CD14-positive monocyte (primary cell): ENCODE measurements at regions not wholly inside any gene's neighbourhood (a gene's known extent, or its start where the extent isn't known, plus 50 kb on each side); places are given as distances from the start of the nearest gene placed in this dataset.

Source experiments
- DNase-seq, 3 donors: peaks; one replicate each; pipeline ENCODE4 v3.0.0-alpha.2; 2011 to 2022
- H2AFZ ChIP-seq: 2 replicates; pipeline ENCODE4 v1.6.0; 2012; ENCODE audit warnings: mild to moderate bottlenecking, low read depth, low read length, inconsistent platforms; ENCODE audit not compliant: insufficient read depth, poor library complexity, severe bottlenecking
- H3K27ac ChIP-seq, 2 donors: 1 replicate in 1 of 2; 2 replicates in 1 of 2; pipeline ENCODE4 v1.5.1; 2012 to 2013; ENCODE audit warnings: low read length in 2 of 2, control low read depth in 1 of 2, inconsistent platforms in 1 of 2, low read depth in 1 of 2, mild to moderate bottlenecking in 1 of 2
- H3K27me3 ChIP-seq, 2 donors: one replicate each; pipeline versions ENCODE4 v1.6.0 to v1.6.1; 2011 to 2013; ENCODE audit warnings: low read length in 2 of 2; ENCODE audit not compliant: control insufficient read depth in 2 of 2, insufficient read depth in 2 of 2
- H3K36me3 ChIP-seq, 2 donors: replicated peaks in 1 of 2; 1 replicate in 1 of 2; 2 replicates in 1 of 2; pipeline versions ENCODE4 v1.5.1 to v1.6.1; 2012 to 2013; ENCODE audit warnings: low read length in 2 of 2, control low read depth in 1 of 2, inconsistent platforms in 1 of 2, mild to moderate bottlenecking in 1 of 2; ENCODE audit not compliant: insufficient read depth in 2 of 2, control insufficient read depth in 1 of 2
- H3K4me1 ChIP-seq, 2 donors: 1 replicate in 1 of 2; 2 replicates in 1 of 2; pipeline versions ENCODE4 v1.5.1 to v1.6.1; 2012 to 2013; ENCODE audit warnings: low read length in 2 of 2, control low read depth in 1 of 2, inconsistent platforms in 1 of 2, mild to moderate bottlenecking in 1 of 2, moderate library complexity in 1 of 2; ENCODE audit not compliant: insufficient read depth in 2 of 2, control insufficient read depth in 1 of 2
- H3K4me2 ChIP-seq: replicated peaks from 2 replicates; pipeline ENCODE3; 2012; ENCODE audit warnings: low read length, moderate library complexity, mild to moderate bottlenecking; ENCODE audit not compliant: poor library complexity, severe bottlenecking; ENCODE audit errors: extremely low read depth
- H3K4me3 ChIP-seq, 3 experiments: fragments of 200-600 bp in 1 of 3; sonication (generic) in 1 of 3; replicated peaks in 1 of 3; 1 replicate in 2 of 3; 2 replicates in 1 of 3; pipeline ENCODE4 v1.5.1; 2011 to 2013; ENCODE audit warnings: low read length in 3 of 3, mild to moderate bottlenecking in 3 of 3, control low read depth in 2 of 3, low read depth in 2 of 3, inconsistent platforms in 1 of 3, moderate library complexity in 1 of 3
- H3K79me2 ChIP-seq: 2 replicates; pipeline ENCODE4 v1.6.0; 2012; ENCODE audit warnings: mild to moderate bottlenecking, control low read depth, inconsistent platforms, low read length, moderate library complexity; ENCODE audit not compliant: insufficient read depth
- H3K9ac ChIP-seq: 2 replicates; pipeline ENCODE4 v1.6.0; 2017; ENCODE audit warnings: low read length, mild to moderate bottlenecking; ENCODE audit not compliant: insufficient read depth, poor library complexity, severe bottlenecking
- H3K9me3 ChIP-seq, 2 donors: replicated peaks in 1 of 2; 1 replicate in 1 of 2; 2 replicates in 1 of 2; pipeline versions ENCODE4 v1.5.1 to v1.6.1; 2012 to 2013; ENCODE audit warnings: low read length in 2 of 2, control low read depth in 1 of 2; ENCODE audit not compliant: control insufficient read depth in 1 of 2, insufficient read depth in 1 of 2
- H4K20me1 ChIP-seq: 2 replicates; pipeline ENCODE4 v1.6.0; 2012; ENCODE audit warnings: mild to moderate bottlenecking, low read length, control low read depth, moderate library complexity; ENCODE audit not compliant: insufficient read depth
- H3K27ac Mint-ChIP-seq, 7 donors: one replicate each; pipeline ENCODE4 v1.8.0; 2020; ENCODE audit warnings: mild to moderate bottlenecking in 7 of 7, mixed read lengths in 7 of 7, moderate library complexity in 6 of 7, inconsistent platforms in 2 of 7
- H3K27me3 Mint-ChIP-seq, 3 donors: one replicate each; pipeline ENCODE4 v1.8.0; 2021 to 2022; ENCODE audit warnings: low read depth in 3 of 3, mild to moderate bottlenecking in 3 of 3, mixed read lengths in 3 of 3, moderate library complexity in 3 of 3, inconsistent platforms in 1 of 3
- H3K36me3 Mint-ChIP-seq, 2 donors: one replicate each; pipeline ENCODE4 v1.8.0; 2020; ENCODE audit warnings: mixed read lengths in 2 of 2, inconsistent platforms in 1 of 2, mild to moderate bottlenecking in 1 of 2
- H3K4me1 Mint-ChIP-seq: one replicate; pipeline ENCODE4 v1.8.0; 2020; ENCODE audit warnings: mild to moderate bottlenecking, mixed read lengths
- H3K4me3 Mint-ChIP-seq, 2 donors: one replicate each; pipeline ENCODE4 v1.8.0; 2020; ENCODE audit warnings: mild to moderate bottlenecking in 2 of 2, mixed read lengths in 2 of 2, moderate library complexity in 1 of 2
- H3K9me3 Mint-ChIP-seq, 7 donors: one replicate each; pipeline ENCODE4 v1.8.0; 2020 to 2022; ENCODE audit warnings: mixed read lengths in 7 of 7, mild to moderate bottlenecking in 6 of 7, moderate library complexity in 6 of 7, inconsistent platforms in 2 of 7
- CTCF ChIP-seq: fragments of 200-600 bp; IDR thresholded peaks from one replicate; pipeline ENCODE4 v1.8.0; 2022; ENCODE audit warnings: antibody characterized with exemption, mild to moderate bottlenecking
- WGBS: methylation state at CpG from one replicate; pipeline ENCODE4 v1.1.5; 2013; ENCODE audit warnings: missing lambda C conversion rate; ENCODE audit not compliant: insufficient coverage; 5-methylcytosine and 5-hydroxymethylcytosine counted together
- intact Hi-C, 2 donors: fragments of 100-400 bp; cut with micrococcal nuclease; formaldehyde crosslinking; loops; one replicate each; pipeline versions ENCODE4 v1.15.0 to v1.15.1; 2023

DNA sequence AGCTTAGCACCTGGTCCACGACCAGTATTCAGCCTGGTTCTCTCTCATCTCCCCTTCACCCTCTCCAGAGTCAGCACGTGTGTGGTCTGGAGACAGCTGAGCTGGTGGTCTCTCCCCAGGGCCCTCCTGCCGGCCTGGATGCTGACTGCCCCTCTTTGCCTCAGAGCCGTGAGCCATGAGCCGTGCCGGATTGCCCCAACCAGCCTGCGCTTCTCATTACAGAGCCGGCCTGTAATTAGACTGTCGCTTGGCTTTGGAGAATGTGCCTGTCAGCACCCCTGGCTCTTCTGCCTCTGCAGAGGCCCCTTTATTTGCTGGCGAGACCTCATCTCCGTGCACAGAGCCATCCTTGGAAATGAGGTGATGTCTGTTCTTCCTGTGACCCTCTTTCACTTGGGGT lies 118.7 kb upstream of the BOD1 start:
- Histone ChIP-seq H3K36me3 (no peaks in the 10 kb centered on the region), H3K79me2 (no peaks in the 10 kb centered on the region), H3K4me3 (no peak overlapping the region), H3K9me3 (no peaks in the 10 kb centered on the region), H3K27me3 (no peaks in the 10 kb centered on the region), H2AFZ (no peak overlapping the region), H3K9ac (no peak overlapping the region), H3K27ac (no peak overlapping the region), H3K4me2 (no peak overlapping the region), H3K4me1 (peaks cover 10 to 21% of the 10 kb centered on the region in 2 donors), H4K20me1 (no peaks in the 10 kb centered on the region)
- no peak overlapping the region for H3K4me3 Mint-ChIP-seq
- no peak for DNase-seq
- H3K36me3 Mint-ChIP-seq, result peaks cover 0 to 3% of the 10 kb centered on the region in 2 donors
- peak overlapping the region in 2 of 7 donors; percentile 10 to 28 for H3K27ac Mint-ChIP-seq
- H3K9me3 Mint-ChIP-seq, result peaks cover 0 to 2% (median 0%) of the 10 kb centered on the region in 7 donors
- 98% methylated on average over 10 of the region's 11 CpGs for WGBS
- no peak for TF ChIP-seq CTCF
- intact Hi-C loops, result loop anchor here in 1 of 2 donors (10.0 kb wide), 2 partner anchors 70 to 130 kb away; no protein-coding TSS in a partner anchor
- peaks cover 36% of the 10 kb centered on the region for H3K4me1 Mint-ChIP-seq
- H3K27me3 Mint-ChIP-seq, result peaks cover 0 to 6% (median 2%) of the 10 kb centered on the region in 3 donors

- peaks cover 0 to 3% of the 10 kb centered on the region in 2 donors for H3K36me3 Mint-ChIP-seq
- Histone ChIP-seq H3K9me3 (no peaks in the 10 kb centered on the region), H3K36me3 (no peaks in the 10 kb centered on the region), H3K79me2 (no peaks in the 10 kb centered on the region), H3K4me2 (no peak overlapping the region), H3K27me3 (no peaks in the 10 kb centered on the region), H3K27ac (no peak overlapping the region), H4K20me1 (no peaks in the 10 kb centered on the region), H2AFZ (no peak overlapping the region), H3K4me1 (peaks cover 10 to 25% of the 10 kb centered on the region in 2 donors), H3K9ac (no peak overlapping the region), H3K4me3 (no peak overlapping the region)
- TF ChIP-seq CTCF, result no peak
- intact Hi-C loops, result loop anchor here in 1 of 2 donors (10.0 kb wide), 2 partner anchors 69 to 129 kb away; no protein-coding TSS in a partner anchor
- WGBS, result no CpG with 5 or more reads among the region's 5 CpGs
- peaks cover 37% of the 10 kb centered on the region for H3K4me1 Mint-ChIP-seq
- DNase-seq, result no peak
- H3K27ac Mint-ChIP-seq, result peak overlapping the region in 1 of 7 donors; percentile 28
- peaks cover 0 to 9% (median 0%) of the 10 kb centered on the region in 3 donors for H3K27me3 Mint-ChIP-seq
- H3K4me3 Mint-ChIP-seq, result no peak overlapping the region
- peaks cover 0 to 2% (median 0%) of the 10 kb centered on the region in 7 donors for H3K9me3 Mint-ChIP-seq
Measured at GRCh38 chr5:173735691-173736090, 119.2 kb upstream of the BOD1 start.
